22Rv1 (cell line): ENCODE measurements at regions not wholly inside any gene's neighbourhood (a gene's known extent, or its start where the extent isn't known, plus 50 kb on each side); places are given as distances from the start of the nearest gene placed in this dataset.

Source experiments
- ZFX ChIP-seq: fragments of 450-650 bp; IDR thresholded peaks from 2 replicates; pipeline ENCODE4 v1.6.1; 2017; ENCODE audit warnings: antibody characterized with exemption, borderline replicate concordance
- TF ChIP-seq, protein P1 (sequence below): fragments of 450-650 bp; IDR thresholded peaks from 2 replicates; pipeline ENCODE4 v1.5.1; 2017; ENCODE audit warnings: mild to moderate bottlenecking

GRCh38 chr2:38212312-38212711 is 136.4 kb upstream of the CYP1B1 start:
- TF ChIP-seq, protein P1, sequence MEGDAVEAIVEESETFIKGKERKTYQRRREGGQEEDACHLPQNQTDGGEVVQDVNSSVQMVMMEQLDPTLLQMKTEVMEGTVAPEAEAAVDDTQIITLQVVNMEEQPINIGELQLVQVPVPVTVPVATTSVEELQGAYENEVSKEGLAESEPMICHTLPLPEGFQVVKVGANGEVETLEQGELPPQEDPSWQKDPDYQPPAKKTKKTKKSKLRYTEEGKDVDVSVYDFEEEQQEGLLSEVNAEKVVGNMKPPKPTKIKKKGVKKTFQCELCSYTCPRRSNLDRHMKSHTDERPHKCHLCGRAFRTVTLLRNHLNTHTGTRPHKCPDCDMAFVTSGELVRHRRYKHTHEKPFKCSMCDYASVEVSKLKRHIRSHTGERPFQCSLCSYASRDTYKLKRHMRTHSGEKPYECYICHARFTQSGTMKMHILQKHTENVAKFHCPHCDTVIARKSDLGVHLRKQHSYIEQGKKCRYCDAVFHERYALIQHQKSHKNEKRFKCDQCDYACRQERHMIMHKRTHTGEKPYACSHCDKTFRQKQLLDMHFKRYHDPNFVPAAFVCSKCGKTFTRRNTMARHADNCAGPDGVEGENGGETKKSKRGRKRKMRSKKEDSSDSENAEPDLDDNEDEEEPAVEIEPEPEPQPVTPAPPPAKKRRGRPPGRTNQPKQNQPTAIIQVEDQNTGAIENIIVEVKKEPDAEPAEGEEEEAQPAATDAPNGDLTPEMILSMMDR: no peak
- no peak for TF ChIP-seq ZFX
